Hippocampal formation (tissue), 2 donors: ENCODE measurements at regions not wholly inside any gene's neighbourhood (a gene's known extent, or its start where the extent isn't known, plus 50 kb on each side); places are given as distances from the start of the nearest gene placed in this dataset.

Source experiments
- DNase-seq, 2 donors: peaks; one replicate each; lab custom pipeline; 2025; lab: John Stamatoyannopoulos, UW

- no peak for DNase-seq
These were observed 223.3 kb upstream of the KCNJ16 start for GRCh38 chr17:69851736-69852135.

GRCh38 chr17:69853541-69854224 lies 221.3 kb upstream of the KCNJ16 start:
- no peak for DNase-seq

- DNase-seq = no peak
These were observed 220.7 kb upstream of the KCNJ16 start for GRCh38 chr17:69854225-69854780.

GRCh38 chr17:69856946-69857345 lies 218.1 kb upstream of the KCNJ16 start:
- DNase-seq = no peak

GRCh38 chr17:69857412-69857835 lies 217.6 kb upstream of the KCNJ16 start:
- DNase-seq = no peak

GRCh38 chr17:69858460-69858859 lies 216.6 kb upstream of the KCNJ16 start:
- no peak for DNase-seq

- no peak for DNase-seq
These were observed 214.8 kb upstream of the KCNJ16 start for GRCh38 chr17:69860142-69860680.

GRCh38 chr17:69864462-69864861 lies 210.6 kb upstream of the KCNJ16 start:
- DNase-seq = no peak

GRCh38 chr17:69869667-69870066 lies 205.4 kb upstream of the KCNJ16 start:
- DNase-seq = no peak

- DNase-seq = no peak
These were observed 204.9 kb upstream of the KCNJ16 start for GRCh38 chr17:69870091-69870530.

GRCh38 chr17:69870751-69871199 lies 204.2 kb upstream of the KCNJ16 start:
- DNase-seq = no peak

- DNase-seq = no peak
These were observed 203.7 kb upstream of the KCNJ16 start for GRCh38 chr17:69871318-69871717.

- DNase-seq = no peak
These were observed 202.3 kb upstream of the KCNJ16 start for GRCh38 chr17:69872675-69873262.

GRCh38 chr17:69874175-69874670 lies 200.8 kb upstream of the KCNJ16 start:
- no peak for DNase-seq

- no peak for DNase-seq
These were observed 198.3 kb upstream of the KCNJ16 start for GRCh38 chr17:69876757-69877156.

GRCh38 chr17:69878661-69879060 lies 196.4 kb upstream of the KCNJ16 start:
- no peak for DNase-seq

- DNase-seq = no peak
These were observed 195.4 kb upstream of the KCNJ16 start for GRCh38 chr17:69879576-69879975.

- no peak for DNase-seq
These were observed 194.4 kb upstream of the KCNJ16 start for GRCh38 chr17:69880591-69881112.

- DNase-seq = no peak
These were observed 192.7 kb upstream of the KCNJ16 start for GRCh38 chr17:69882281-69882680.

GRCh38 chr17:69883120-69883519 lies 191.9 kb upstream of the KCNJ16 start:
- no peak for DNase-seq

- DNase-seq = no peak
These were observed 190.7 kb upstream of the KCNJ16 start for GRCh38 chr17:69884356-69884755.

GRCh38 chr17:69884846-69885245 lies 190.2 kb upstream of the KCNJ16 start:
- DNase-seq = no peak

GRCh38 chr17:69898601-69899000 lies 176.4 kb upstream of the KCNJ16 start:
- DNase-seq = no peak
